H1 (cell line): ENCODE measurements at regions not wholly inside any gene's neighbourhood (a gene's known extent, or its start where the extent isn't known, plus 50 kb on each side); places are given as distances from the start of the nearest gene placed in this dataset.

ENCODE experiments used
- CTCF ChIA-PET: fragments of 300-600 bp; sonication (Branson Sonifier 250); formaldehyde crosslinking; loops from one replicate; lab custom pipeline; 2021; ENCODE audit not compliant: partially characterized antibody; lab: Charles Lee
- POLR2A ChIA-PET: fragments of 300-600 bp; sonication (Branson Sonifier 250); formaldehyde crosslinking; loops from one replicate; lab custom pipeline; 2021; ENCODE audit warnings: inconsistent platforms; ENCODE audit not compliant: partially characterized antibody; lab: Charles Lee
- DNase-seq, 2 experiments: peaks; one replicate each; pipeline versions ENCODE4 v3.0.0 to v3.0.0-alpha.2; 2010 to 2022; ENCODE audit warnings: low spot score in 2 of 2, low read depth in 1 of 2, mixed read lengths in 1 of 2
- FAIRE-seq: peaks from 2 replicates; lab custom pipeline; 2011; peaks lifted over from hg19 to GRCh38; lab: Jason Lieb, UNC
- H2AFZ ChIP-seq: 2 replicates; pipeline ENCODE4 v1.8.1; 2012; ENCODE audit warnings: low read length, inconsistent platforms
- H2AK5ac ChIP-seq: 2 replicates; pipeline ENCODE4 v1.6.1; 2013; ENCODE audit warnings: low read depth, low read length
- H2BK120ac ChIP-seq: replicated peaks from 2 replicates; pipeline ENCODE3; 2013; ENCODE audit warnings: low read depth, low read length, inconsistent platforms
- H2BK12ac ChIP-seq: 2 replicates; pipeline ENCODE4 v1.6.1; 2013; ENCODE audit warnings: low read depth, low read length
- H2BK15ac ChIP-seq: 2 replicates; pipeline ENCODE4 v1.6.1; 2013; ENCODE audit warnings: low read length
- H2BK20ac ChIP-seq: 2 replicates; pipeline ENCODE4 v1.6.1; 2013; ENCODE audit warnings: low read length
- H2BK5ac ChIP-seq: 2 replicates; pipeline ENCODE4 v1.6.1; 2013; ENCODE audit warnings: low read depth, low read length
- H3K14ac ChIP-seq: 2 replicates; pipeline ENCODE4 v1.6.1; 2013; ENCODE audit warnings: inconsistent platforms; ENCODE audit not compliant: insufficient read length
- H3K18ac ChIP-seq: 2 replicates; pipeline ENCODE4 v1.6.1; 2013; ENCODE audit warnings: low read length; ENCODE audit errors: extremely low read depth
- H3K23ac ChIP-seq: 2 replicates; pipeline ENCODE4 v1.6.1; 2013; ENCODE audit warnings: inconsistent platforms; ENCODE audit not compliant: insufficient read length
- H3K23me2 ChIP-seq: 2 replicates; pipeline ENCODE4 v1.6.1; 2013; ENCODE audit warnings: low read depth, low read length
- H3K27ac ChIP-seq: 2 replicates; pipeline ENCODE4 v1.6.1; 2011; ENCODE audit warnings: low read depth, low read length, inconsistent platforms
- H3K27me3 ChIP-seq, 4 experiments: replicated peaks in 1 of 4; 1 replicate in 1 of 4; 2 replicates in 3 of 4; pipeline versions ENCODE4 v1.6.1 to v1.8.1; 2011 to 2013; ENCODE audit warnings: low read length in 3 of 4, mild to moderate bottlenecking in 3 of 4, inconsistent platforms in 2 of 4, mixed read lengths in 2 of 4, moderate library complexity in 1 of 4; ENCODE audit not compliant: control insufficient read depth in 3 of 4, insufficient read depth in 3 of 4; ENCODE audit errors: extremely low read depth in 1 of 4
- H3K36me3 ChIP-seq, 4 experiments: 2 replicates each; pipeline versions ENCODE4 v1.6.1 to v1.8.1; 2011 to 2013; ENCODE audit warnings: mild to moderate bottlenecking in 4 of 4, low read length in 3 of 4, moderate library complexity in 2 of 4, control low read depth in 1 of 4, inconsistent platforms in 1 of 4; ENCODE audit not compliant: insufficient read depth in 4 of 4, control insufficient read depth in 2 of 4
- H3K4ac ChIP-seq: replicated peaks from 2 replicates; pipeline ENCODE3; 2013; ENCODE audit warnings: low read length, low read depth, mixed read lengths, inconsistent platforms; ENCODE audit not compliant: insufficient read length
- H3K4me1 ChIP-seq, 4 experiments: replicated peaks in 1 of 4; 1 replicate in 1 of 4; 2 replicates in 3 of 4; pipeline versions ENCODE4 v1.6.1 to v1.8.1; 2011 to 2013; ENCODE audit warnings: low read length in 3 of 4, inconsistent platforms in 2 of 4, mixed read lengths in 1 of 4; ENCODE audit not compliant: insufficient read depth in 4 of 4, control insufficient read depth in 3 of 4
- H3K4me2 ChIP-seq, 2 experiments: 2 replicates each; pipeline versions ENCODE4 v1.6.1 to v1.8.1; 2011 to 2013; ENCODE audit warnings: low read depth in 2 of 2, low read length in 2 of 2, control low read depth in 1 of 2, inconsistent platforms in 1 of 2, mild to moderate bottlenecking in 1 of 2; ENCODE audit not compliant: insufficient read depth in 1 of 2
- H3K4me3 ChIP-seq, 4 experiments: fragments of 200-600, 300-600 bp in 1 of 4; sonication (generic), shearing (Covaris generic), sonication (Bioruptor Twin) in 1 of 4; 2 replicates each; pipeline versions ENCODE4 v1.5.1 to v1.8.1; 2011 to 2016; ENCODE audit warnings: low read length in 4 of 4, low read depth in 3 of 4, control low read depth in 2 of 4, inconsistent platforms in 2 of 4, mild to moderate bottlenecking in 2 of 4, mixed read lengths in 1 of 4, moderate library complexity in 1 of 4; ENCODE audit not compliant: insufficient read depth in 2 of 4; ENCODE audit errors: extremely low read depth in 1 of 4
- H3K56ac ChIP-seq: replicated peaks from 2 replicates; pipeline ENCODE3; 2013; ENCODE audit warnings: low read depth, mild to moderate bottlenecking, mixed read lengths, low read length, inconsistent platforms; ENCODE audit not compliant: insufficient read length
- H3K79me1 ChIP-seq: 2 replicates; pipeline ENCODE4 v1.6.1; 2013; ENCODE audit warnings: low read depth, low read length, control low read depth
- H3K79me2 ChIP-seq, 2 experiments: 2 replicates each; pipeline versions ENCODE4 v1.6.1 to v1.8.1; 2012 to 2013; ENCODE audit warnings: low read length in 2 of 2, mild to moderate bottlenecking in 2 of 2, inconsistent platforms in 1 of 2; ENCODE audit not compliant: insufficient read depth in 2 of 2, control insufficient read depth in 1 of 2
- H3K9ac ChIP-seq, 4 experiments: replicated peaks in 1 of 4; 1 replicate in 1 of 4; 2 replicates in 3 of 4; pipeline versions ENCODE4 v1.6.1 to v1.8.1; 2011 to 2013; ENCODE audit warnings: low read depth in 3 of 4, low read length in 3 of 4, control low read depth in 2 of 4, mild to moderate bottlenecking in 2 of 4, moderate library complexity in 2 of 4, inconsistent platforms in 1 of 4; ENCODE audit errors: extremely low read depth in 1 of 4
- H3K9me3 ChIP-seq, 2 experiments: 2 replicates each; pipeline versions ENCODE4 v1.6.1 to v1.8.1; 2012 to 2013; ENCODE audit warnings: mild to moderate bottlenecking in 2 of 2, moderate library complexity in 2 of 2, control low read depth in 1 of 2, inconsistent platforms in 1 of 2, low read depth in 1 of 2, low read length in 1 of 2, mixed read lengths in 1 of 2; ENCODE audit not compliant: insufficient read depth in 2 of 2
- H4K20me1 ChIP-seq, 2 experiments: replicated peaks in 1 of 2; 2 replicates each; pipeline versions ENCODE3 to v1.8.1; 2011 to 2013; ENCODE audit warnings: inconsistent platforms in 2 of 2, low read length in 2 of 2, mild to moderate bottlenecking in 1 of 2; ENCODE audit not compliant: insufficient read depth in 2 of 2, control insufficient read depth in 1 of 2
- H4K5ac ChIP-seq: 2 replicates; pipeline ENCODE4 v1.6.1; 2013; ENCODE audit warnings: low read length, low read depth, mixed read lengths, inconsistent platforms; ENCODE audit not compliant: insufficient read length
- H4K8ac ChIP-seq: 2 replicates; pipeline ENCODE4 v1.8.0; 2013; ENCODE audit warnings: mild to moderate bottlenecking, moderate library complexity, low read length, inconsistent platforms; ENCODE audit not compliant: insufficient read depth; ENCODE audit errors: extremely low read depth
- H4K91ac ChIP-seq: replicated peaks from 2 replicates; pipeline ENCODE3; 2013; ENCODE audit warnings: low read length, mixed read lengths, inconsistent platforms; ENCODE audit not compliant: insufficient read length
- NANOG ChIP-seq: IDR thresholded peaks from 2 replicates; pipeline ENCODE4 v1.6.1; 2011; ENCODE audit warnings: low read length, low read depth, mild to moderate bottlenecking, inconsistent platforms; ENCODE audit not compliant: insufficient read depth, poor library complexity, severe bottlenecking
- SRF ChIP-seq: IDR thresholded peaks from 2 replicates; pipeline ENCODE4 v1.6.1; 2011; ENCODE audit warnings: mild to moderate bottlenecking, low read depth, low read length, moderate library complexity
- WGBS, 2 experiments: shearing (Covaris generic) in 1 of 2; methylation state at CpG; one replicate each; pipeline versions ENCODE4 v1.1.6 to v1.1.7; 2013 to 2015; ENCODE audit warnings: low lambda C conversion rate in 2 of 2, mixed read lengths in 2 of 2, inconsistent platforms in 1 of 2, low coverage in 1 of 2, missing lambda C conversion rate in 1 of 2; ENCODE audit not compliant: insufficient replicate concordance in 2 of 2, insufficient coverage in 1 of 2, insufficient read length in 1 of 2; ENCODE audit errors: extremely low coverage in 1 of 2, missing lambda C conversion rate in 1 of 2; 5-methylcytosine and 5-hydroxymethylcytosine counted together

DNA sequence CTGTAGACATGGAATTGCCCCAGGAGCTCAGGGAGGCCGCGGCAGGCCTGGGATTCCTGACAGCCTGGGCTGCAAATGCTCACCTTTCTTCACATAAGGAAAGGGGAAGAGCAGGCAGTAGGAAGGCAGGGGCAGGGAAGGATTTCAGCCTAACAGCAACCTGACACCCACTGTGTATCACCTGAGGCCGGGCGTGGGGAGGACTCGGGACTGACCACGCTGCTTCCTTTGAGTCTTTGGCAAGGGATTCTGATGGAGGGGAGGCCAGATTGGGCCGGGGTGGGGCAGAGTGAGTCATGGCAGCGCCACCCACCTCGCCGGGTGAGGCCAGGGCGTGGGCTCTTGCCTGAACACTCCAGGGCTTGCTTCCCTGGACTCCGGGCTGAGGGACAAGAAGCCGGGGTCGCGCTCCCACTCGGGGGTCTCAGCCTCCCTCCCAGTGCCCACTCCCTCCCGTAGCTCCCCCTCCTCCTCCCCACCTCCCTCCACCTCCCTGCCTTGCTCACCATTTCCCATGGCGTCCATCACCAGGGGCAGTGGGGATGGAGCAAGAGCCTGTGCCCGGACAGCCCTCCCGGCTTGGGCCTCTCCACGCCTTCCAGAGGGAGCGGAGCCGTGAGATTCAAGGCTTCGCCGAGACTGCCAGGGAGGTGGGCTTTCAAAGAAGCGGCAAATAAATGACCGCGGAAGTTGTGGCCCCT, 247.9 kb upstream of the RTL1 start:
- no peak for FAIRE-seq
- H2AFZ ChIP-seq, result peak overlapping the region; percentile 80; the same call in 1 of the 2 replicates
- no peak overlapping the region for H3K27ac ChIP-seq
- H3K79me1 ChIP-seq, result no peaks in the 10 kb centered on the region
- H2BK12ac ChIP-seq, result peak overlapping the region; percentile 84; the same call in 1 of the 2 replicates
- H2BK5ac ChIP-seq, result peak overlapping the region; percentile 71; the same call in 1 of the 2 replicates
- peak overlapping the region; percentile 76 for H4K91ac ChIP-seq
- peak overlapping the region; percentile 77; the same call in 1 of the 2 replicates for H4K8ac ChIP-seq
- peaks cover 6 to 16% (median 10%) of the 10 kb centered on the region in 4 experiments; a peak in 6 of 7 replicates for H3K4me1 ChIP-seq
- TF ChIP-seq NANOG (no peak), SRF (no peak)
- H3K23me2 ChIP-seq, result no peaks in the 10 kb centered on the region
- no peak overlapping the region for H2BK120ac ChIP-seq
- ChIA-PET POLR2A (no interaction called here), CTCF (interaction anchor here (0.7 kb wide), 1 partner anchor 624 kb away, joined by 3 read pairs; no protein-coding TSS in a partner anchor)
- no peaks in the 10 kb centered on the region for H3K36me3 ChIP-seq
- H3K18ac ChIP-seq, result peak overlapping the region; percentile 51
- DNase-seq, result no peak
- H3K4me2 ChIP-seq, result peak overlapping the region; percentile 36 to 44
- H3K9ac ChIP-seq, result no peak overlapping the region
- H3K4ac ChIP-seq, result peak overlapping the region; percentile 94
- no peak overlapping the region for H4K5ac ChIP-seq
- no peaks in the 10 kb centered on the region for H3K9me3 ChIP-seq
- H4K20me1 ChIP-seq, result no peaks in the 10 kb centered on the region
- H2BK20ac ChIP-seq, result peak overlapping the region; percentile 95
- H3K14ac ChIP-seq, result no peak overlapping the region
- peaks cover 0 to 6% (median 0%) of the 10 kb centered on the region in 4 experiments; a peak in 2 of 7 replicates for H3K27me3 ChIP-seq
- 67% methylated on average over 13 of the region's 28 CpGs; no CpG with 5 or more reads in 1 of the 2 experiments for WGBS, 2 experiments
- H2AK5ac ChIP-seq, result no peak overlapping the region
- no peak overlapping the region for H3K56ac ChIP-seq
- H3K23ac ChIP-seq, result no peak overlapping the region
- no peaks in the 10 kb centered on the region for H3K79me2 ChIP-seq
- H2BK15ac ChIP-seq, result no peak overlapping the region
- H3K4me3 ChIP-seq, result no peak overlapping the region
